ENCODE measurements at regions not wholly inside any gene's neighbourhood (a gene's known extent, or its start where the extent isn't known, plus 50 kb on each side); places are given as distances from the start of the nearest gene placed in this dataset.

GRCh38 chr2:180891360-180891759 lies 89.0 kb upstream of the UBE2E3 start:
- TF ChIP-seq GATA3 (IDR thresholded peaks at IDR 0.05; ENCODE audit: low read depth, low read length) (no peak), GATA2 (IDR thresholded peaks at IDR 0.05; ENCODE audit: low read depth, low read length) (no peak)
